DMS114 treated with DMSO at 0.1 percent for 48 hours (cell line): ENCODE measurements at regions not wholly inside any gene's neighbourhood (a gene's known extent, or its start where the extent isn't known, plus 50 kb on each side); places are given as distances from the start of the nearest gene placed in this dataset.

Experiments
- DNase-seq: peaks from one replicate; lab custom pipeline; 2025; ENCODE audit not compliant: unreplicated experiment; lab: John Stamatoyannopoulos, UW

DNA sequence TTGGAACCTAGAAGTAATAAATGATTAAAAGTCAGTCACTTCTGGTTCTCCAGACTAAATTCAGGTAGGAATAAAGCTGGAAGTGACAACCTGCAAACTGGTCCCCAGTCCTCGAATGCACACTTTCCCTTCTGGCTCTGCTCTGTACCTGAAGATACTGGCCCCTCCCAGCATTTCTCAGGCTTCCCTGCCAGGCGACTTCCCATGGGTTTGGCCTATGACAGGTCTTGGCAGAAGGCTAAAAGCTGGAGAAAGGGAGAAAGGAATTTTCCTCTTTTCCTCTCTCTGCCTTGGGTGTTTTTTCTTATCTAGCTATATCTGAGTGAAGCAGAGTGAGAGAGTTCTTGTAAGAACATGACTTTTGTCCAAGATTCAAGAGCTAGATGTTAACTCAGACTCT is 1005.7 kb downstream of the DTWD2 start:
- DNase-seq: no peak

DNA sequence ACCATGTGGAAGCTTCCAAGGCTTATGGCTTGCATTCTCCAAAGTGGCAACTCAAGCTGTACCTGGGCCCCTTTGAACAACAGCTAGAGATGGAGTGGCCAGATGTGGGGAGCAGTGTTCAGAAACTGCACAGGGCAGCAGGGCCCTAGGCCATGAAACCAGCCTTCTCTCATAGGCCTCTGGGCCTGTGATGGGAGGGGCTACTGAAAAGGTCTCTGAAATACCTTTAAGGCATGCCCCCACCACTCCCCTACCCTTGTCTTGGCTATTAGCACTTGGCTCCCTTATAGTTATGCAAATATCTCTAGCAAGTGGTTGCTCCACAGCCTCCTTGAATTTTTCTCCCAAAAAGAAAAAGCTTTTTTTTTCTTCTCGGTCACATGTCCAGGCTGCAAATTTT is 1014.6 kb downstream of the DTWD2 start:
- no peak for DNase-seq

DNA sequence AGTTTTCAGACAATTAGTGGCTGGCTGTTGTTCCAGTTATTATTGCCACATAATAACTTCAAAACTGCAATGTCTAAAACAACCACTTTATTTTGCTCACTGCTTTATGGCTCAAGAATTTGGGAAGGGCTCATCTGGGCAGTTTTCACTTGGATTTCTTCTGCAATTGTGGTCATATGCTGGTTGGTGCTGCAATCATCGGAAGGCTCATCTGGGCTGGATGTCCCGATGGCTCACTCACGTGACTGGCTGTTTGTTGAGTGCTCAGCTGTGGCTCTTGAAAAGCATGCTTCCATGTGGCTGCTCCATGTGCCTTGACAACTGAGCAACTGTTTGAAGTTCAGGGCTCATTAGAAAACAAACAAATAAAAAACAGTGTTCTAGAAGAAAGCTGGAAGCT is 1032.5 kb downstream of the DTWD2 start:
- no peak for DNase-seq

DNA sequence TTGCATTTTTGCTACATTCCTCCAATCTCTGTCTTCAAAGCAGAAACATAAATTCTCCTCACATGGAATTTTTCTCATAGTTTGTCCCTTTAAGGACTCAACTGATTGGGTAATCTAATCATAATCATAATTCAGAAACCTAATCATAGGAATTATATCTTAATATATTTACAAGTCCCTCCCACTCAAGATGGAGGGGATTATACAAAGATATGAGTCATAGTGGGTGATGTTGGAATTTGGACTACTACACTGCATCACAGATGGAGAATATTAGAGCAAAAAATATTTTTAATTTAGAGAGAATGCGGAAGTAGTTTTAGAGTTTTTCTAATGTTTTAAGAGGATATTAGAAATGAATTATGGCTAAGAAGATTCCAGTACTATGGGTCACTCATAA is 1034.0 kb downstream of the DTWD2 start:
- DNase-seq: no peak

DNA sequence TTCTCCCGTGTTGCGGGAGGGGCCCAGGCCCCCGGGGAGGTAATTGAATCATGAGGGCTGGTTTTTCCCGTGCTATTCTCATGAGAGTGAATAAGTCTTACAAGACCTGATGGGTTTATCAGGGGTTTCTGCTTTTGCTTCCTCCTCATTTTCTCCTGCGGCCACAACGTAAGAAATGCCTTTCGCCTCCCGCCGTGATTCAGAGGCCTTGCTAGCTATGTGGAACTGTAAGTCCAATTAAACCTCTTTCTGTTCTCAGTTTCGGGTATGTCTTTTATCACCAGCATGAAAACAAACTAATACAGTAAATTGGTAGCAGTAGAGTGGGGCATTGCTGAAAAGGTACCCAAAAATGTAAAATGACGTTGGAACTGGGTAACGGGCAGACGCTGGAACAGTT is 1035.1 kb downstream of the DTWD2 start:
- no peak for DNase-seq

DNA sequence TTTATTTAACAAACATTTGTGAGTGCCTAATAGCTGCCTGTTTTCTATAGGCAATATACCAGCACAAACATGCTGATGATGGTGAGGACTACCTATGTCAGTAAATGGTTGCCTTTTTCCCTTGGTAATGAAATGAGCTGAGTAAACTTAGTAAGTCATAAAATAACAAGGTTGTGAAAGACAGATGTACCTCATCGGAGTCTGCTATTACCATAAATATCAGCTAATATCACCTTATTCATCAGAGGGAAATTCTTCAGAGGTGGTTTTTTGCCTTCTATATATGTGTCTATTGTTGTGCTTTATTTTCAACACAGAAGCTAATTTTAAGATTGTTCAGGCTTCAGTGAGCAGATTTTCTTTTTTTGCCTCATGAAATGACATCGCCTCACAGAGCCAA is 1040.5 kb downstream of the DTWD2 start:
- DNase-seq: no peak

DNA sequence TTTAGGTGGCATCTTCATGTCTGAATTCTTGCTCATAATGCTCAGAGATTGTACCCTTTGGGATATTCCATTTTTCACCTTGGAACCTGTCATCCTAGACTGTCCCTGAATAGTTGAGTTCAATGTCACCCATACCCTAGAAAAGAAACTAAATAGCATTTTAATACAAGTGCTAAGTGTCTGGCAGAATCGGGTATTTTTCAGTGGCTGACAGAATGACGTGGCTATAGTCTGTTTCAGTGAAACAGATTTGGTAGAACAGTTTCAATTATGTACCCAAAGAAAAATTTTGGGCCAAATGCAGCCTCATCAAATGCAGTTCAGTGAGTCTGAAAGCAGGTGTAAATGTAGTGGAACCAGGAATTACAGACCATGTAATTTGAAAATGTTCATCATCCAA is 1041.2 kb downstream of the DTWD2 start:
- no peak for DNase-seq

DNA sequence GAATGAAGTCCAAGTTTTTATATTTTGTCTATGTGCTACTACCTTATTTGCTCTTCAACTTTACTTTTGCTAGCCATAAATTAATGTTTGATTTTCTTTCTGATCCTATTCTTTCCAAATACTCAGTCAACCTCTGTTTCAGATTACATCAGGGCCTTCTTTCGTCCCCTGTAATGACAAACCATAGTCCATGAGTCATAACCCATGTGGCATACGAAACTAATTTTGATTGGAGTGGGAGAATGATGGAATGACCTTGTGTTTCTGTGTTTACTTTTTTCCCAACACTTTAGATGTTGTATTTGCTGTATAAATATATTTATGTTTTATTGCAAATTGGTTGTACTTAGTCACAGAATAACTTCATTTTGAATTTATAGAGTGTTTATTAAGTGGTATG is 1043.1 kb downstream of the DTWD2 start:
- no peak for DNase-seq

DNA sequence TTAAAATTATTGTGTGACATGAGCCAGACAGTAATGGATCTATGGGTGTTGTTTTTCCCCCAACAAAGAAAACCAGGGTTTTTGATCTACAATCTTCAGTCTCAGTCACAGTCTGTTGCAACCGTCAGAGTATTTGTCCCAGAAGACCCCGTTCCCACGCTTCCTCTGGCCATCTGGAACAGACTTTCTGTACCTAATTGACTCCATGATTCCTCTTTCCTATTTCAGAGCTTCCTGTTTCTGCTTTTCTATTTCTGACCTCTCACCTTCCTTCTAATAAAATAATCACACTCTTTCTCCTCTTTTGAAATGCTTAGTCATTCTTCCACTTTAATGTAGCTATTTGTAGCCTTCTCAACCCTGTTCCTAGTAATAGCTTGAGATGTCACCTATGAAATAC is 1044.8 kb downstream of the DTWD2 start:
- no peak for DNase-seq

DNA sequence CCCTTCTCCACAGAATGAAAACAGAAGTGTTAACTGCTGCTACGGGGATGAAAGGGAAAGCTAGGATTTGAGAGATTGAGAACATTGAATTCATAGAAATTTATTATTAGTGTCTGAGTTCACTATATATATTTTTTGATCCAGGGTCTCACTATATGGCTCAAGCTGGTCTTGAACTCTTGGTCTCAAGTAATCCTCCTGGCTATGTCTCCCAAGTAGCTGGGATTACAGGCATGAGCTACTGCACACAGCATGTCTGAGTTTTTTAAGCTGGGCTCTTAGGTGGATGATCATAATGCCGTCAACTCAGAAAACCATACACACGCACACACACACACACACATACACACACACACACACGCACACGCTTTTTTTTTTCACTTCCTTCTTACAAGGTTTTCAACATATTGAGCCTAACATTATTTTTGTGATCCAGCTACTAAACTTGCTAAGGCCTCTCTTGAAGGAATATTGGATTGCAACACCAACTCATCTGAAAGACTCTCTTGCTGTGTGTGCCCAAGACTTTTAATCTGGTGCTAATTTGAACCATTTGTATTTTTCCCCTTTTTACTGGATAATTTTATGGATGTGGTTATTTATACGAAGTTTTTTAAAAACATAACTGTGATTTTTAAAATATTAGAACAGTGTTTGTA is 1045.4 kb downstream of the DTWD2 start:
- DNase-seq: no peak

DNA sequence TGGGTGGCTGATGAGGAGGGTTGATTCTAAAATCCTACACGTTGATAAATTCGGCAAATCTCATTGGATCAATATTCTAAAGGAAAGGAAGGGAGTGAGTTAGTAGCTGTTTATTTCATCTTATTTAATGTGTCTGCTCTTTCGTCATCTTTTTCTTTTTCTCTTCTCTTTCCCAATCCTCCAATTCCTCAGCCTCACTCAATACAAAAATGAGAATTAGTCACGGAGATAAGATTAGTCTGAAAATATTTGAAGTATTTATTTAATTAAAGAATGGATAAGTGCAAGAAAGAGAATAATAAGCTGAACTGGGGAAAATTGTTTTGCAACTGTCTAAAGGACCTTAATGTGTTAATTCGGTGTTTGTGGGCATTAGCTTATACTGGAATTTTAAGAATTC is 1095.1 kb downstream of the DTWD2 start:
- no peak for DNase-seq

DNA sequence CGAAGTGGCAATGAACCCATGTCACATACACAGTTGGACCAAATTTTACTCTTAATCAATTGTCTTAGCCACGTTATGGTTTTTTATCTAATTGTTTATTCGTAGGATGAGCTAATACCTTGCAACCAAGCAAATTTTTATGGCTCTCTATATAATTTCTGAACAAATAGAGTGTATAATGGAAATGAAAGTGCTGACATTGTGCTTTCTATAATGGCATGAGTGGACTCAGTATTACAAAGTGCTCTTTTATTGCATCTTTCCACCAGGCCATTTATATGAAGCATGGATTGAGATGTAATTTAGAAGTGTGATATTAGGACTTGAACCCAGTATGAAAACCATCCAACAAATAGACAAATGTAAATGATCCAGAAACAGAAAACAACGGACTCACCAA is 1096.0 kb downstream of the DTWD2 start:
- DNase-seq: no peak

DNA sequence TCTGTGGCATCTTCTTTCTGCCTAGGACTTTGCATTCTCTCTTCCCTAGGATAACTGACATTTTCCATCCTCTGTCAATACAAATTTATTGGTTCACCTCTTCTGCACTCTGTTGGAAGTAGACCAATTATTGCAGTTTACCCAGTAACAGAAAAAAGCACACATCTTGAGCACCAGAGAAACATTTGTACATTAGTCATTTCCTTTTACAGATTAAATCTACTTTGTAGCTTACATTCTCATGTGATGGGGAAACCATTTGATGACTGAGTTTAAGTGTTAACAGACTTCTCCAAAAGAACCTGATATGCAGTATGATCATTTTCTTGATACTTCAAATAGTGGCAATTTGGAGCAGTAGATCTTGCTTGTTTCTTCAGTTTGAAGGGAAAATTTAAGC is 1098.8 kb downstream of the DTWD2 start:
- no peak for DNase-seq

DNA sequence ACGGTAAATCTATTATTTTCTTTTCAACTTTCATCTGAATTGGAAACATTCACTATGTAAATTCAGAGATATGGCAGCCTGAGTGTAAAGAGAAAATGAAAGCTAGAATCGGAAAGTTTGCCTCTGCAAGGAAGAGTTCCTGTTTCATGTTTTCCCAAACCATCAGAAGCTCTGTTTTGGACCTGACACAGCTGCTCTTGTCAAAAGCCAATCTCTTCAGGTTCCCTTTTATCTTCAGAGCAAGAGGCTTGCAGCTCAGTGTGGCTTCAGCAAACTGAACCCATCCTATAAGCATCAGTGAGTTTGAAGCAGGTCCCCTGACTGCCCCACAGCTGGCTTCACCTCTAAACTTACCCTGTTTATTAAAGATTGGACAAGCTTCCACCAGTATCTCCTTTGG is 1099.7 kb downstream of the DTWD2 start:
- no peak for DNase-seq

DNA sequence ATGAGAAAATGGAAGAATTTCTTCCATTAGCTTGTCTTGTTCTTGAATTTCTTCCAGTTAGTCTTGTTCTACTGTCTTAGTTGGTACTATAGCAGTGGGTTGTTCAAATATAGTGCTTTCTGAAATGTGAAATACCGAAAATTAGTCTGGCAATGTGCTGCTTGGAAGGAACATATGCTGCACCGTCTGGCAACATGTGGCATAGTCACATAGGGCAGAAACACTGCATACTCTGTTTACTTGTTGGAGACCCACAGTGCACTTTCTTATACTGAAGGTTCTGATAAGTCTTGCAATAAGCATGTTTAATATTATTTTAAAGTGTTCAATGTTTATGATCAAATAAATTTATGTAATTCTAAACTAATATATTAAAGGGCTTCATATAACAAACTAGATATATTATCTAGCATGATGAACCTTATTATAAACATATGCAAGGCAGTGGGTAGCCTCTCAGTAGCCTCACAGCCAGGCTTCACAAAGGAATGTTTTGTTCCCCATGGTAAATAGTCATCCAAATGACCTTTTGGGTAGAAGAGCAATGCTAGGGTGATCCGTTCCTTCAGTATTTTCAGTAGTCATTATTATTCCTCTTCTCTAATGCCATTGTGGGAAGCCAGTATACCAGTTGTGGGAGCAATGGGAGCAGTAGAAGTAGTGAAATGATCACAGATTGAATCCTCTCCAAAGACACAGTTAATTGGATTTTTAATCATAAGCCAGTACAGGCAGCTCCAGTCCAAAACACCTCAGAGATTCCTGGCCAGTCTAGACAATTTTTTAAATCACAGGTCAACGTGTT is 1106.7 kb downstream of the DTWD2 start:
- no peak for DNase-seq

DNA sequence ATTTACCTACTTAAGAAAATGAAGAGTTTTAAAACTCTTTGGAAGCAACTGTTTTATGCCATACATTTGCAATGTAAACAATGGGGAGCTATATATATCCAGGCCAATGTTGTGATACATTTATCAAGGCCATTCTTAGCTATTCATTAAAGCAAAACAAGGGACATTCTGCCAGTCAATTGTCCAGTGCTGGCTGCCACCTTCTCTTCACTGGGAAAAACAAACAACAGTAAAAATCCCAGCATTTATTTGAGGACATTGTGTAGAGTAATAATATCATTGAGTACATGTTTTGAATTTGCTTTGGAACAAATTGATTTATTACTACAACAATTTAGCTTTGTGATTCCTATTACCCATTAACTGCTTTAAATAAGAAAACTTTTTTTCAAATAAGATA is 1107.4 kb downstream of the DTWD2 start:
- no peak for DNase-seq

DNA sequence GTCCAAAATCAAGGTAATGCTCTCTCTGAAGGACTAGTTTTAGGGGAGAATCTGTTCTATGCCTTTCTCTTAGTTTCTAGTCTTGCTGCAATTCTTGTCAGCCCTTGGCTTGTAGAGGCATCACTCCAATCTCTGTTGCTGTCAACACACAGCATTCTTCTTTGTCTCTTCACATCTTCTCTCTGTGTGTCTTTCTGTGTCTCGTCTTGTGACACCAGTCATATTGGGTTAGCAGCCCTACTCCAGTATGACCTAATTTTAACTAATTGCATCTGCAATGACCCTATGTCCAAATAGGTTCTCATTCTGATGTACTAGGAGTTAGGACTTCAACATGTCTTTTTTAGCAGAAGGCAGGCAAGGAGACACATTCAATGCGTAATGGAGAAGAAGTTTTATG is 1110.6 kb downstream of the DTWD2 start:
- no peak for DNase-seq

DNA sequence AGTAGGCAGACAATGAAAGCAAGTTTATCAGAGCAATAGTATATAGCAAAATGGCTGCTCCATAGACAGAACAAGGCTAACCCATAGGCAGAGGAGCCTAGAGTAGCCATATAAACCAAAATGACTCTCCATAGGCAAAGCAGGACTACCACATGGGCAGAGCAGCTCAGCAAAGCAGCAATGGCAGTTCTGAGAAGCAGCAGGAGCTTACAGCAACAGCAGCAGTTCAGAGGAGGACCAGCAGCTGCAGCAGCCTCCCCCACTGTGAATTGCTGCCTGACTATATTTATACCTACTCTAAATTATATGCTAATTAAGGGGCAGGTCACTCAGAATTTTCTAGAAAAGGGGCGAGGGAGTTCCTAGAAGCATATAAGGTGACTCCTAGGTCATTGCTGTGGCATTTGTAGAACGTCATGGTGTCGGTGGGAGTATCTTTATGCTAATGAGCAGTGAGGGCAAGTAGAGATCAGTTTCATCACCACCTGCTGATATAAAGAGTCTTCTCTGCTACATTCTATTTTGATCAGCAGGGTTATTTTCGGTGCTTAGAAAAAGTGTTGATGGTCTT is 1115.5 kb downstream of the DTWD2 start:
- no peak for DNase-seq

DNA sequence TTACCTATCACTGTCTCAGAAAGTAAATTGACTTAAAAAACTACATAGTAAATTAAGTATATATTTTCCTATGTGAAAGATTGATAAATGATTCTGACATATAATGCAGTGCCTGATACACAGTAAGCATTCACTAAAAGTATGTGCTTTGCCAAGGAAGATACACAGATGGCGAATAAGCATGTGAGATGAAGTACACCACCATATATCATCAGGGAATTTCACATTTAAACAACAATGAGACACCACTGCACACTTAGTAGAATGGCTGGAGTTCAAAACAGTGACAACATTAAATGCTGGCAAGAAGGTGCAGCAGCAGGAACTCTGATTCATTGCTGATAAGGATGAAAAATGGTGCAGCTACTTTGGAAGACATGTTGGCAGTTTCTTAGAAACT is 1118.8 kb downstream of the DTWD2 start:
- no peak for DNase-seq

DNA sequence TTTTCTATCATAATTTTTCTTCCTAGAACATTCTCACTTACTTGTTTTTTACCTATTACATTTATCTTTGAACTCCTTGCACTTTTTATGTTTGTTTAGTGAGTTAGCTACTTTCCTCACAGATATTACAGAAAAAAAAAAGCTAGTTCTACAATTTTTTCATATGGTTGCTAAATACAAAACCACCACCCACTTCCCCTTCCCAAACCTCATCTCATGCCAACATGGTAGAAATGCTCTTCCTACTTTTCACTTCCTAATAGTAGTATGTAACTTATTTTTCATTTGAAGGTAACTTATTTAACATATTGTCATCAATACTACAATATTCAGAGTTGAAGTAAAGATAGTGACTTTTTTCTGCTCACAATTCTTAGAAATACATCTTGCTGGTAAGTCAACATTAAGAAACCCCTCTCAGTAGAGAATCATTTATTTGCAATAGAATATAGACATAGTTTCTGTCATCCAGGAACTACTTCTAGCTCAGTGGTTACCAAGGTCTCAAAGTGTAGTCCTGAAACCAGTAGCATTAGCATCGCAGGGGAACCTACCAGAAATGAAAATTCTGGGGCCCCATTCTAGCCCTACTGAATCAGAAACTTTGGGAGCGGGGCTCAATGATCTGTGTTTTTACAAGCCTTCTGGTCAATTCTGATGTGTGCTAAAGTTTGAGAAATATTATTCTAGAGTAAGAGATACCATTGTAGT is 1124.6 kb downstream of the DTWD2 start:
- DNase-seq: no peak

DNA sequence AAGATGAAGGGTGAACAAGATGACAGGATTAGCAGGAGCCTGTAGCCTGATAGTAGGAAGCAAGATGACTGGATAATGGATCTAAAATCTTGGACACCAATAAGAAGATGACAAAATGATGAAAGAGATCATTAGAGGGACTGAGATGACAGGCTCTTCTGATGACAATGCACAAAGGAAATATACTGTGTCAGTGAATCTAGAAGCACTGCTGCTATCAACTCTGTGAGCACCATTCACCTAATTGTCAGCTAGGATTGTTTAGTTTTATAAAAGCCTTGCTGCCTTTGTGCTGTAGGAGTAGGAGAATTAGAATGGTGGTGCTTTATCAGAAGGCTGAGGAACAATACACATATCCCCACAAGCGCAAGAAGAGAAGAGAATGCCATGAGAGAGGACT is 1127.8 kb downstream of the DTWD2 start:
- DNase-seq: no peak

DNA sequence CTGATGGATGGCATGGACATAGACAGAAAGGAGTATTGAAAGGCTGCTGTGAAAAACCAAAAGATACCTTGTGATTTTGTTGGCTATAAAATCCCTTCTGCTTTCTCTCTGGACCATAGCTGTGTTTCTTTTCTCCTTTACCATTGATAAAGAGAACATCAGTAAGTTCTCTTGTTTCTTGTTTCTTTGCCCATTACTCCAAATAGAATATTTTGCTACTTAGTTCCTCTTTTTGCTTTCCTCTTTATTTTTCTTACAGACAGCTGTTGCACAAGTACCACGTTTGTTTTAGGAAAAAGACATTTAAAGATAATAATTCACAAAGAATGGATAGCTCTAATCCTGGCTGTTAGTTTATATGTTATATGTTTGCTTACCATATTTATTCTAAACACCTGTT is 1129.2 kb downstream of the DTWD2 start:
- no peak for DNase-seq
